WTC11 (cell line): ENCODE measurements at regions not wholly inside any gene's neighbourhood (a gene's known extent, or its start where the extent isn't known, plus 50 kb on each side); places are given as distances from the start of the nearest gene placed in this dataset.

Experiments used
- ATAC-seq: fragments of 200-7000 bp; cut with Tn5 transposase; 2 replicates; pipeline ENCODE4 v1.10.0; 2021; ENCODE audit warnings: mild to moderate bottlenecking, moderate library complexity
- CTCF ChIA-PET: fragments of 300-600 bp; sonication (Branson Sonifier 250); formaldehyde crosslinking; loops from one replicate; lab custom pipeline; 2021; ENCODE audit warnings: antibody characterized with exemption; lab: Charles Lee
- POLR2A ChIA-PET: fragments of 350-600 bp; sonication (Branson Sonifier 250); formaldehyde crosslinking; loops from one replicate; lab custom pipeline; 2021; ENCODE audit warnings: antibody characterized with exemption; lab: Charles Lee
- DNase-seq: peaks from one replicate; pipeline ENCODE4 v3.0.0; 2021; ENCODE audit warnings: low spot score
- H3K27ac Mint-ChIP-seq: 2 replicates; pipeline ENCODE4 v1.8.0; 2021; ENCODE audit warnings: mixed read lengths
- H3K27me3 Mint-ChIP-seq: 2 replicates; pipeline ENCODE4 v1.8.0; 2021; ENCODE audit warnings: low read depth, mild to moderate bottlenecking, moderate library complexity, mixed read lengths
- H3K36me3 Mint-ChIP-seq: 2 replicates; pipeline ENCODE4 v1.8.0; 2021; ENCODE audit warnings: mixed read lengths
- H3K4me1 Mint-ChIP-seq: 2 replicates; pipeline ENCODE4 v1.8.0; 2022; ENCODE audit warnings: mixed read lengths
- H3K4me3 Mint-ChIP-seq: 2 replicates; pipeline ENCODE4 v1.8.0; 2021; ENCODE audit warnings: mild to moderate bottlenecking, moderate library complexity, mixed read lengths
- H3K9me3 Mint-ChIP-seq: 2 replicates; pipeline ENCODE4 v1.8.0; 2021; ENCODE audit warnings: mixed read lengths
- ETV6 ChIP-seq: sonication (generic); formaldehyde crosslinking; IDR thresholded peaks from 2 replicates; pipeline ENCODE4 v1.8.1; 2022; ENCODE audit warnings: mild to moderate bottlenecking, missing genetic modification reagents
- FOXJ3 ChIP-seq: sonication (generic); formaldehyde crosslinking; IDR thresholded peaks from 2 replicates; pipeline ENCODE4 v1.9.0; 2021; ENCODE audit warnings: missing genetic modification reagents, mild to moderate bottlenecking, borderline replicate concordance
- GTF2I ChIP-seq: fragments of 250-450 bp; sonication (Bioruptor Pico); conservative IDR thresholded peaks from 2 replicates; pipeline ENCODE4 v1.4.0; 2021; ENCODE audit warnings: mild to moderate bottlenecking
- NFYB ChIP-seq: sonication (generic); formaldehyde crosslinking; conservative IDR thresholded peaks from 2 replicates; pipeline ENCODE4 v1.8.0; 2022; ENCODE audit warnings: low read depth, missing genetic modification reagents
- PRRX2 ChIP-seq: fragments of 250-450 bp; sonication (Bioruptor Pico); IDR thresholded peaks from 2 replicates; pipeline ENCODE4 v1.8.0; 2021; ENCODE audit warnings: mild to moderate bottlenecking
- RORB ChIP-seq: fragments of 250-450 bp; sonication (Bioruptor Pico); IDR thresholded peaks from 2 replicates; pipeline ENCODE4 v1.9.0; 2021; ENCODE audit warnings: mild to moderate bottlenecking
- SMAD3 ChIP-seq: sonication (generic); formaldehyde crosslinking; IDR thresholded peaks from 2 replicates; pipeline ENCODE4 v1.8.0; 2022; ENCODE audit warnings: missing genetic modification reagents, mild to moderate bottlenecking, borderline replicate concordance
- SOX15 ChIP-seq: fragments of 250-450 bp; sonication (Bioruptor Pico); IDR thresholded peaks from 2 replicates; pipeline ENCODE4 v1.9.0; 2021; ENCODE audit warnings: mild to moderate bottlenecking
- SP1 ChIP-seq: sonication (generic); formaldehyde crosslinking; conservative IDR thresholded peaks from 2 replicates; pipeline ENCODE4 v1.8.1; 2022; ENCODE audit warnings: missing genetic modification reagents
- TCF7 ChIP-seq: sonication (generic); formaldehyde crosslinking; IDR thresholded peaks from 2 replicates; pipeline ENCODE4 v1.8.0; 2022; ENCODE audit warnings: mild to moderate bottlenecking, low read depth, missing genetic modification reagents, moderate library complexity
- TEAD4 ChIP-seq: sonication (generic); formaldehyde crosslinking; IDR thresholded peaks from 2 replicates; pipeline ENCODE4 v1.8.0; 2022; ENCODE audit warnings: mild to moderate bottlenecking, missing genetic modification reagents
- ZNF121 ChIP-seq: sonication (generic); formaldehyde crosslinking; IDR thresholded peaks from 2 replicates; pipeline ENCODE4 v1.8.0; 2023; ENCODE audit warnings: missing genetic modification reagents
- ZNF232 ChIP-seq: sonication (generic); formaldehyde crosslinking; IDR thresholded peaks from 2 replicates; pipeline ENCODE4 v1.8.0; 2022; ENCODE audit warnings: mild to moderate bottlenecking, missing genetic modification reagents
- ZNF263 ChIP-seq: sonication (generic); formaldehyde crosslinking; IDR thresholded peaks from 2 replicates; pipeline ENCODE4 v1.8.1; 2022; ENCODE audit warnings: low read depth, mild to moderate bottlenecking, moderate library complexity, missing genetic modification reagents
- TF ChIP-seq, protein P1 (sequence below): sonication (generic); formaldehyde crosslinking; IDR thresholded peaks from 2 replicates; pipeline ENCODE4 v1.8.0; 2022; ENCODE audit warnings: mild to moderate bottlenecking, missing genetic modification reagents
- TF ChIP-seq, protein P2 (sequence below): sonication (generic); formaldehyde crosslinking; IDR thresholded peaks from 2 replicates; pipeline ENCODE4 v1.8.0; 2022; ENCODE audit warnings: mild to moderate bottlenecking, missing genetic modification reagents
- TF ChIP-seq, protein P3 (sequence below): sonication (generic); formaldehyde crosslinking; IDR thresholded peaks from 2 replicates; pipeline ENCODE4 v1.8.1; 2022; ENCODE audit warnings: low read depth, missing genetic modification reagents, borderline replicate concordance
- TF ChIP-seq, protein P4 (sequence below): fragments of 250-450 bp; sonication (Bioruptor Pico); conservative IDR thresholded peaks from 2 replicates; pipeline ENCODE4 v1.9.0; 2021; ENCODE audit warnings: mild to moderate bottlenecking
- TF ChIP-seq, protein P5 (sequence below): sonication (generic); formaldehyde crosslinking; IDR thresholded peaks from 2 replicates; pipeline ENCODE4 v1.8.1; 2023; ENCODE audit warnings: mild to moderate bottlenecking, missing genetic modification reagents

DNA sequence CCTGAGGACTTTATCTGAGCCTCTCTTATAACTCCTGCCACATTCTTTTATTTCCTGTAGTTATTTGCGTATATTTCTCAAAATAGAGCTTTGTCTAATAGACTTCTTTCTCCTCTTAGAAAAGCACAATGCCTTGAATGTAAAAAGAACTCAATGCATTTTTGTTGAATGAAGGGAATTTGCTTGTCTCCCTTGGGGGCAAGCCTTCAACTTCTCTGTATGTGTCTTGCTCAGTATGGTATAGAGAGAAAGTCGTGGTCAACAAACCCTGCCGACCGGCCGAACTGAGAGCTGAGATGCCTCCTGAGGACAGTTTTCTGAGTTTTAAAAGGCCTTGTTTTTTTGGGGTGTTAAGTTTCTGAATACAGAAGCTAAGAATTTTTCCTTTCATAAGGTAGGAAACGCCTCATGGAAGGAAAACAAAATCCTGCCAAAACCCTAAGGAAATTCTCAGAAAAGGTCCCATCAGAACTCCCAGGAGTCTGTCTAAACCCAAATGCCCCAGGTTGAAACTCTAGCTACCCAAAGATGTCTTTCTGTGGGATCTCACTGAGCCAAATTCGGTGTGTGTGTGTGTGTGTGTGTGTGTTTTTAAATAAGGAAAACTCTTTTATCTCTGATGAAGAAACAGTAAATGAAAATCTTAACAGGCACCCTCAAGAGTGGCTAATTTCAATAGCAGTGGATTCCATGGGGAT lies 136.6 kb downstream of the C12orf75 start:
- DNase-seq = no peak
- Mint-ChIP-seq H3K4me3 (no peak overlapping the region), H3K9me3 (no peaks in the 10 kb centered on the region), H3K27me3 (no peaks in the 10 kb centered on the region; the same call in 1 of the 2 replicates), H3K36me3 (no peaks in the 10 kb centered on the region), H3K4me1 (peaks cover 23% of the 10 kb centered on the region), H3K27ac (0 out of 2 replicates have a peak overlapping the region, but pooled peaks have one; percentile 5)
- peak; percentile 63 for ATAC-seq
- TF ChIP-seq, protein P1, sequence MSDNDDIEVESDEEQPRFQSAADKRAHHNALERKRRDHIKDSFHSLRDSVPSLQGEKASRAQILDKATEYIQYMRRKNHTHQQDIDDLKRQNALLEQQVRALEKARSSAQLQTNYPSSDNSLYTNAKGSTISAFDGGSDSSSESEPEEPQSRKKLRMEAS (CRISPR knock-in tag) = no peak
- TF ChIP-seq ZNF121 (no peak), GTF2I (CRISPR knock-in tag) (no peak), ZNF263 (CRISPR knock-in tag) (no peak), SOX15 (CRISPR knock-in tag) (no peak), PRRX2 (CRISPR knock-in tag) (no peak), RORB (CRISPR knock-in tag) (no peak), NFYB (CRISPR knock-in tag) (no peak), SP1 (no peak), SMAD3 (CRISPR knock-in tag) (no peak), TEAD4 (CRISPR knock-in tag) (no peak), ETV6 (CRISPR knock-in tag) (no peak), FOXJ3 (CRISPR knock-in tag) (no peak), ZNF232 (CRISPR knock-in tag) (no peak), TCF7 (CRISPR knock-in tag) (no peak)
- TF ChIP-seq, protein P2, sequence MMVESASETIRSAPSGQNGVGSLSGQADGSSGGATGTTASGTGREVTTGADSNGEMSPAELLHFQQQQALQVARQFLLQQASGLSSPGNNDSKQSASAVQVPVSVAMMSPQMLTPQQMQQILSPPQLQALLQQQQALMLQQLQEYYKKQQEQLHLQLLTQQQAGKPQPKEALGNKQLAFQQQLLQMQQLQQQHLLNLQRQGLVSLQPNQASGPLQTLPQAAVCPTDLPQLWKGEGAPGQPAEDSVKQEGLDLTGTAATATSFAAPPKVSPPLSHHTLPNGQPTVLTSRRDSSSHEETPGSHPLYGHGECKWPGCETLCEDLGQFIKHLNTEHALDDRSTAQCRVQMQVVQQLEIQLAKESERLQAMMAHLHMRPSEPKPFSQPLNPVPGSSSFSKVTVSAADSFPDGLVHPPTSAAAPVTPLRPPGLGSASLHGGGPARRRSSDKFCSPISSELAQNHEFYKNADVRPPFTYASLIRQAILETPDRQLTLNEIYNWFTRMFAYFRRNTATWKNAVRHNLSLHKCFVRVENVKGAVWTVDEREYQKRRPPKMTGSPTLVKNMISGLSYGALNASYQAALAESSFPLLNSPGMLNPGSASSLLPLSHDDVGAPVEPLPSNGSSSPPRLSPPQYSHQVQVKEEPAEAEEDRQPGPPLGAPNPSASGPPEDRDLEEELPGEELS (CRISPR knock-in tag) = no peak
- TF ChIP-seq, protein P3, sequence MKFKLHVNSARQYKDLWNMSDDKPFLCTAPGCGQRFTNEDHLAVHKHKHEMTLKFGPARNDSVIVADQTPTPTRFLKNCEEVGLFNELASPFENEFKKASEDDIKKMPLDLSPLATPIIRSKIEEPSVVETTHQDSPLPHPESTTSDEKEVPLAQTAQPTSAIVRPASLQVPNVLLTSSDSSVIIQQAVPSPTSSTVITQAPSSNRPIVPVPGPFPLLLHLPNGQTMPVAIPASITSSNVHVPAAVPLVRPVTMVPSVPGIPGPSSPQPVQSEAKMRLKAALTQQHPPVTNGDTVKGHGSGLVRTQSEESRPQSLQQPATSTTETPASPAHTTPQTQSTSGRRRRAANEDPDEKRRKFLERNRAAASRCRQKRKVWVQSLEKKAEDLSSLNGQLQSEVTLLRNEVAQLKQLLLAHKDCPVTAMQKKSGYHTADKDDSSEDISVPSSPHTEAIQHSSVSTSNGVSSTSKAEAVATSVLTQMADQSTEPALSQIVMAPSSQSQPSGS (CRISPR knock-in tag) = no peak
- TF ChIP-seq, protein P4, sequence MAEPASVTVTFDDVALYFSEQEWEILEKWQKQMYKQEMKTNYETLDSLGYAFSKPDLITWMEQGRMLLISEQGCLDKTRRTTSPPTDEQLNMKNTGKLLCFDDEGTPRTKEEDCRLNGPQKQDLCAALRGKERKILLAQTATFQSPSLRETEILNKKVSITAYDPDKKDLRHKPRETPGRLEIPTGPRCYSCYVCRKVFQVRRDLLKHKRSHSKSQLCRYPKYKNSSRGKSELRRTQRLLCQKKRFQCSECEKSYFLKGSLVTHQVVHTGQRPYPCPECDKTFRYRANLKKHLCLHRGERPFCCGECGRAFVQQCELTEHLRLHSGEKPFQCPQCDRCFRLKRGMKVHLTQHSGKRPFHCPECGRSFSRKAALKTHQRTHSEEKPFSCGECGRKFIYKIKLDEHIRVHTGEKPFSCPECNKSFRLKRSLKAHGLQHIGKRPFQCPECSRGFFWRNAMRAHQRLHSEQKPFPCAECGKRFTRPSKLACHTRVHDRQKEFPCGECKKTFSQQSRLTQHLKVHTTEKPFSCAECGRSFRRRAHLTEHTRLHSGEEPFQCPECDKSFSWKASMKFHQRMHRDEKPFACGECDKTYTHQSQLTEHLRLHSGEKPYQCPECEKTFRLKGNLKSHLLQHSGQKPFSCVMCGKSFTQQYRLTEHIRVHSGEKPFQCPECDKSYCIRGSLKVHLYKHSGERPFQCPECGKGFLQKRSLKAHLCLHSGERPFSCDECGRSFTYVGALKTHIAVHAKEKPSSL = no peak
- TF ChIP-seq, protein P5, sequence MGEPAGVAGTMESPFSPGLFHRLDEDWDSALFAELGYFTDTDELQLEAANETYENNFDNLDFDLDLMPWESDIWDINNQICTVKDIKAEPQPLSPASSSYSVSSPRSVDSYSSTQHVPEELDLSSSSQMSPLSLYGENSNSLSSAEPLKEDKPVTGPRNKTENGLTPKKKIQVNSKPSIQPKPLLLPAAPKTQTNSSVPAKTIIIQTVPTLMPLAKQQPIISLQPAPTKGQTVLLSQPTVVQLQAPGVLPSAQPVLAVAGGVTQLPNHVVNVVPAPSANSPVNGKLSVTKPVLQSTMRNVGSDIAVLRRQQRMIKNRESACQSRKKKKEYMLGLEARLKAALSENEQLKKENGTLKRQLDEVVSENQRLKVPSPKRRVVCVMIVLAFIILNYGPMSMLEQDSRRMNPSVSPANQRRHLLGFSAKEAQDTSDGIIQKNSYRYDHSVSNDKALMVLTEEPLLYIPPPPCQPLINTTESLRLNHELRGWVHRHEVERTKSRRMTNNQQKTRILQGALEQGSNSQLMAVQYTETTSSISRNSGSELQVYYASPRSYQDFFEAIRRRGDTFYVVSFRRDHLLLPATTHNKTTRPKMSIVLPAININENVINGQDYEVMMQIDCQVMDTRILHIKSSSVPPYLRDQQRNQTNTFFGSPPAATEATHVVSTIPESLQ (CRISPR knock-in tag) = no peak
- POLR2A ChIA-PET = interaction anchor here (0.6 to 1.0 kb wide), 2 partner anchors 13 to 923 kb away, joined by 3 to 4 read pairs; no protein-coding TSS in a partner anchor
- CTCF ChIA-PET = interaction anchor here (1.5 kb wide), 1 partner anchor 37 kb away, joined by 4 read pairs; no protein-coding TSS in a partner anchor
